Progenitor cell of endocrine pancreas (in vitro differentiated cells): ENCODE measurements at regions not wholly inside any gene's neighbourhood (a gene's known extent, or its start where the extent isn't known, plus 50 kb on each side); places are given as distances from the start of the nearest gene placed in this dataset.
A peak's percentile ranks its signal among the peaks of the same experiment; 100 is the strongest.

Experiments
- DNase-seq: peaks from one replicate; pipeline ENCODE4 v3.0.0; 2021; ENCODE audit warnings: low spot score; ENCODE audit not compliant: unreplicated experiment
- H3K27ac Mint-ChIP-seq: 2 replicates; pipeline ENCODE4 v1.8.0; 2021; ENCODE audit warnings: mild to moderate bottlenecking, moderate library complexity, mixed read lengths
- H3K27me3 Mint-ChIP-seq: 2 replicates; pipeline ENCODE4 v1.8.0; 2021; ENCODE audit warnings: mixed read lengths
- H3K36me3 Mint-ChIP-seq: 2 replicates; pipeline ENCODE4 v1.8.0; 2022; ENCODE audit warnings: mixed read lengths; ENCODE audit not compliant: insufficient read depth
- H3K4me1 Mint-ChIP-seq: 2 replicates; pipeline ENCODE4 v1.8.0; 2021; ENCODE audit warnings: low read depth, mixed read lengths
- H3K4me3 Mint-ChIP-seq: 2 replicates; pipeline ENCODE4 v1.8.0; 2021; ENCODE audit warnings: low read depth, mild to moderate bottlenecking, moderate library complexity, mixed read lengths
- H3K9me3 Mint-ChIP-seq: 2 replicates; pipeline ENCODE4 v1.8.0; 2021; ENCODE audit warnings: low read depth, mixed read lengths
- CTCF ChIP-seq: fragments of 200-600 bp; sonication (generic); IDR thresholded peaks from one replicate; pipeline ENCODE4 v1.5.0; 2021; ENCODE audit warnings: antibody characterized with exemption, mild to moderate bottlenecking; ENCODE audit not compliant: unreplicated experiment

GRCh38 chr2:126359494-126359893 is 296.5 kb upstream of the GYPC start:
- Mint-ChIP-seq H3K36me3 (no peaks in the 10 kb centered on the region), H3K27me3 (peaks cover 19% of the 10 kb centered on the region), H3K27ac (no peak overlapping the region), H3K4me3 (no peak overlapping the region), H3K4me1 (no peaks in the 10 kb centered on the region), H3K9me3 (no peaks in the 10 kb centered on the region)
- DNase-seq, result no peak
- TF ChIP-seq CTCF, result peak; percentile 47

GRCh38 chr2:126367361-126367760 is 288.6 kb upstream of the GYPC start:
- no peak overlapping the region for H3K4me3 Mint-ChIP-seq
- no peak for TF ChIP-seq CTCF
- peaks cover 5% of the 10 kb centered on the region for H3K4me1 Mint-ChIP-seq
- peaks cover 12% of the 10 kb centered on the region for H3K27me3 Mint-ChIP-seq
- DNase-seq, result no peak
- H3K9me3 Mint-ChIP-seq, result no peaks in the 10 kb centered on the region
- H3K27ac Mint-ChIP-seq, result no peak overlapping the region
- H3K36me3 Mint-ChIP-seq, result no peaks in the 10 kb centered on the region

- no peak for TF ChIP-seq CTCF
- Mint-ChIP-seq H3K9me3 (no peaks in the 10 kb centered on the region), H3K4me3 (no peak overlapping the region), H3K36me3 (no peaks in the 10 kb centered on the region), H3K27me3 (peaks cover 10% of the 10 kb centered on the region), H3K27ac (no peak overlapping the region), H3K4me1 (peaks cover 5% of the 10 kb centered on the region)
- DNase-seq, result no peak
Measured at GRCh38 chr2:126368758-126369157, 287.2 kb upstream of the GYPC start.

- H3K27ac Mint-ChIP-seq, result no peak overlapping the region
- TF ChIP-seq CTCF, result no peak
- no peaks in the 10 kb centered on the region for H3K27me3 Mint-ChIP-seq
- H3K4me3 Mint-ChIP-seq, result no peak overlapping the region
- DNase-seq, result no peak
- no peaks in the 10 kb centered on the region for H3K9me3 Mint-ChIP-seq
- no peaks in the 10 kb centered on the region for H3K36me3 Mint-ChIP-seq
- peaks cover 5% of the 10 kb centered on the region for H3K4me1 Mint-ChIP-seq
Measured at GRCh38 chr2:126370201-126370600, 285.8 kb upstream of the GYPC start.

GRCh38 chr2:126372406-126372805 is 283.6 kb upstream of the GYPC start:
- DNase-seq, result no peak
- no peaks in the 10 kb centered on the region for H3K36me3 Mint-ChIP-seq
- peaks cover 7% of the 10 kb centered on the region for H3K4me1 Mint-ChIP-seq
- TF ChIP-seq CTCF, result no peak
- no peaks in the 10 kb centered on the region for H3K27me3 Mint-ChIP-seq
- no peak overlapping the region for H3K4me3 Mint-ChIP-seq
- peaks cover 8% of the 10 kb centered on the region for H3K9me3 Mint-ChIP-seq
- no peak overlapping the region for H3K27ac Mint-ChIP-seq
